HepG2 (cell line): ENCODE measurements at regions not wholly inside any gene's neighbourhood (a gene's known extent, or its start where the extent isn't known, plus 50 kb on each side); places are given as distances from the start of the nearest gene placed in this dataset.

Source experiments
- ATAC-seq: fragments of 200-7000 bp; cut with Tn5 transposase; 3 replicates; pipeline ENCODE4 v1.9.1; 2020; ENCODE audit warnings: mild to moderate bottlenecking, moderate library complexity
- BruUV-seq: library from RNA; stranded (reverse); fragments of 400-500 nt; replicated peaks from 2 replicates; lab custom pipeline; 2021; lab: Mats Ljungman, UMichigan
- CTCF ChIA-PET: fragments of 300-600 bp; formaldehyde crosslinking; extraction: SDS; loops from one replicate; lab custom pipeline; 2021; ENCODE audit warnings: low total read pairs, inconsistent platforms, low intra/inter-chr PET ratio; lab: Yijun Ruan, JAX
- POLR2A ChIA-PET: fragments of 350-600 bp; sonication (Branson Sonifier 250); formaldehyde crosslinking; loops from one replicate; lab custom pipeline; 2020; ENCODE audit warnings: antibody characterized with exemption, inconsistent platforms; lab: Yijun Ruan, JAX
- DNase-seq: peaks from one replicate; pipeline ENCODE4 v3.0.0-alpha.2; 2015; ENCODE audit warnings: low spot score
- FAIRE-seq: peaks from 3 replicates; lab custom pipeline; 2011; peaks lifted over from hg19 to GRCh38; lab: Jason Lieb, UNC
- H2AFZ ChIP-seq: one replicate; pipeline ENCODE4 v1.6.1; 2011; ENCODE audit warnings: low read length, inconsistent platforms
- H3K27ac ChIP-seq: fragments of 300-600 bp; 3 replicates; pipeline ENCODE4 v1.8.0; 2011; ENCODE audit warnings: mixed run types, mild to moderate bottlenecking, mixed read lengths, low read length, inconsistent platforms; ENCODE audit not compliant: insufficient read depth; ENCODE audit errors: extremely low read length
- H3K27me3 ChIP-seq, 2 experiments: fragments of 200-600 bp in 1 of 2; 2 replicates in 1 of 2; 3 replicates in 1 of 2; pipeline versions ENCODE4 v1.6.0 to v1.8.0; 2011; ENCODE audit warnings: low read length in 2 of 2, mild to moderate bottlenecking in 2 of 2, moderate library complexity in 2 of 2, inconsistent platforms in 1 of 2; ENCODE audit not compliant: insufficient read depth in 2 of 2, control insufficient read depth in 1 of 2
- H3K36me3 ChIP-seq, 2 experiments: fragments of 200-600 bp in 1 of 2; replicated peaks in 1 of 2; 2 replicates in 1 of 2; 3 replicates in 1 of 2; pipeline versions ENCODE4 v1.5.1 to v1.8.0; 2011; ENCODE audit warnings: low read length in 2 of 2, inconsistent platforms in 1 of 2; ENCODE audit not compliant: insufficient read depth in 2 of 2, control insufficient read depth in 1 of 2
- H3K4me1 ChIP-seq: 2 replicates; pipeline ENCODE4 v1.5.1; 2012; ENCODE audit warnings: low read length, inconsistent platforms; ENCODE audit not compliant: insufficient read depth
- H3K4me2 ChIP-seq: 2 replicates; pipeline ENCODE4 v1.6.0; 2011; ENCODE audit warnings: low read depth, low read length, inconsistent platforms
- H3K4me3 ChIP-seq, 3 experiments: fragments of 200-600 bp in 1 of 3; sonication (generic), shearing (Covaris generic) in 1 of 3; replicated peaks in 1 of 3; 2 replicates each; pipeline ENCODE4 v1.5.1; 2011 to 2016; ENCODE audit warnings: low read length in 3 of 3, inconsistent platforms in 2 of 3, low read depth in 2 of 3, mild to moderate bottlenecking in 2 of 3, control low read depth in 1 of 3, mixed read lengths in 1 of 3; ENCODE audit not compliant: insufficient read depth in 1 of 3
- H3K79me2 ChIP-seq: one replicate; pipeline ENCODE4 v1.6.1; 2011; ENCODE audit warnings: low read length, inconsistent platforms; ENCODE audit not compliant: insufficient read depth
- H3K9ac ChIP-seq: 2 replicates; pipeline ENCODE4 v1.6.0; 2011; ENCODE audit warnings: mild to moderate bottlenecking, low read depth, low read length, inconsistent platforms; ENCODE audit not compliant: insufficient read depth
- H3K9me3 ChIP-seq: 2 replicates; pipeline ENCODE4 v1.5.1; 2012; ENCODE audit warnings: mild to moderate bottlenecking, low read length
- H4K20me1 ChIP-seq: 2 replicates; pipeline ENCODE4 v1.6.0; 2011; ENCODE audit warnings: inconsistent platforms, mild to moderate bottlenecking, low read length, moderate library complexity; ENCODE audit not compliant: insufficient read depth
- FOSL2 ChIP-seq: sonication (generic); formaldehyde crosslinking; IDR thresholded peaks from 2 replicates; pipeline ENCODE4 v1.4.0; 2020; ENCODE audit warnings: missing genetic modification reagents
- PAX8 ChIP-seq: sonication (generic); formaldehyde crosslinking; IDR thresholded peaks from 2 replicates; pipeline ENCODE4 v1.8.0; 2022; ENCODE audit warnings: mild to moderate bottlenecking, missing genetic modification reagents, borderline replicate concordance
- POGK ChIP-seq: sonication (generic); formaldehyde crosslinking; conservative IDR thresholded peaks from 2 replicates; pipeline ENCODE4 v1.8.0; 2022; ENCODE audit warnings: mild to moderate bottlenecking, moderate library complexity, missing genetic modification reagents
- REL ChIP-seq: sonication (generic); formaldehyde crosslinking; conservative IDR thresholded peaks from 2 replicates; pipeline ENCODE4 v1.8.0; 2022; ENCODE audit warnings: mild to moderate bottlenecking, missing genetic modification reagents, moderate library complexity
- RNF219 ChIP-seq: sonication (generic); formaldehyde crosslinking; IDR thresholded peaks from 2 replicates; pipeline ENCODE4 v1.5.0; 2020; ENCODE audit warnings: mild to moderate bottlenecking, missing genetic modification reagents
- SALL1 ChIP-seq: sonication (generic); formaldehyde crosslinking; IDR thresholded peaks from 2 replicates; pipeline ENCODE4 v1.8.0; 2022; ENCODE audit warnings: mild to moderate bottlenecking, missing genetic modification reagents
- TFE3 ChIP-seq: IDR thresholded peaks from 2 replicates; pipeline ENCODE4 v1.6.1; 2016
- WGBS: methylation state at CpG from one replicate; pipeline ENCODE4 v1.1.6; 2017; ENCODE audit warnings: low lambda C conversion rate; 5-methylcytosine and 5-hydroxymethylcytosine counted together
- in situ Hi-C: cut with HindIII; loops from 2 replicates; pipeline ENCODE4 v1.10.0; 2017; ENCODE audit warnings: low pct_unique_long_range_greater_than_20kb; ENCODE audit not compliant: extremely low pct_ligation_motif_present
- intact Hi-C: fragments of 100-400 bp; cut with micrococcal nuclease; formaldehyde crosslinking; loops from one replicate; pipeline ENCODE4 v1.10.0; 2022; ENCODE audit not compliant: unreplicated experiment

- in situ Hi-C loops = no loop called here
- ATAC-seq = no peak
- Histone ChIP-seq H3K4me3 (no peak overlapping the region), H4K20me1 (no peaks in the 10 kb centered on the region), H3K36me3 (no peaks in the 10 kb centered on the region), H2AFZ (no peak overlapping the region), H3K9ac (no peak overlapping the region), H3K79me2 (no peaks in the 10 kb centered on the region), H3K9me3 (no peaks in the 10 kb centered on the region), H3K4me1 (no peaks in the 10 kb centered on the region), H3K27me3 (no peaks in the 10 kb centered on the region), H3K4me2 (no peak overlapping the region), H3K27ac (no peak overlapping the region)
- TF ChIP-seq POGK (no peak), REL (CRISPR knock-in tag) (no peak), SALL1 (CRISPR knock-in tag) (no peak), PAX8 (CRISPR knock-in tag) (no peak), RNF219 (CRISPR knock-in tag) (no peak), FOSL2 (no peak), TFE3 (CRISPR knock-in tag) (no peak)
- ChIA-PET CTCF (no interaction called here), POLR2A (no interaction called here)
- WGBS = under 1% methylated on average over 4 of the region's 4 CpGs
- FAIRE-seq = no peak
- BruUV-seq = no TSS peak
- DNase-seq = no peak
- intact Hi-C loops = no loop called here
These were observed 381.3 kb upstream of the SPTLC3 start for GRCh38 chr20:12627485-12627884.
